IMR-90 (cell line): ENCODE measurements at regions not wholly inside any gene's neighbourhood (a gene's known extent, or its start where the extent isn't known, plus 50 kb on each side); places are given as distances from the start of the nearest gene placed in this dataset.

Source experiments
- ATAC-seq: fragments of 200-7000 bp; cut with Tn5 transposase; 2 replicates; pipeline ENCODE4 v1.9.1; 2020; ENCODE audit warnings: low read depth, mild to moderate bottlenecking, moderate library complexity
- BruUV-seq: library from RNA; stranded (reverse); fragments of 400-500 nt; replicated peaks from 2 replicates; lab custom pipeline; 2021; lab: Mats Ljungman, UMichigan
- CTCF ChIA-PET: fragments of 300-600 bp; formaldehyde crosslinking; extraction: SDS; loops from one replicate; lab custom pipeline; 2021; ENCODE audit warnings: antibody characterized with exemption; lab: Yijun Ruan, JAX
- POLR2A ChIA-PET: fragments of 300-600 bp; sonication (Branson Sonifier 250); formaldehyde crosslinking; loops from one replicate; lab custom pipeline; 2022; ENCODE audit warnings: antibody characterized with exemption; ENCODE audit not compliant: unreplicated experiment; lab: Charles Lee
- DNase-seq: peaks from one replicate; pipeline ENCODE4 v3.0.0; 2013
- H2AFZ ChIP-seq: replicated peaks from 2 replicates; pipeline ENCODE3; 2013; ENCODE audit warnings: low read length, mild to moderate bottlenecking; ENCODE audit not compliant: poor library complexity
- H2AK5ac ChIP-seq: 2 replicates; pipeline ENCODE4 v1.6.1; 2013; ENCODE audit warnings: low read depth, low read length, inconsistent platforms
- H2AK9ac ChIP-seq: replicated peaks from 2 replicates; pipeline ENCODE3; 2013; ENCODE audit warnings: mild to moderate bottlenecking, low read depth, low read length, moderate library complexity; ENCODE audit not compliant: poor library complexity
- H2BK120ac ChIP-seq: 2 replicates; pipeline ENCODE4 v1.6.1; 2013; ENCODE audit warnings: low read depth, low read length, inconsistent platforms
- H2BK15ac ChIP-seq: 3 replicates; pipeline ENCODE4 v1.6.1; 2013; ENCODE audit warnings: low read depth, low read length, inconsistent platforms
- H2BK20ac ChIP-seq: 2 replicates; pipeline ENCODE4 v1.6.1; 2013; ENCODE audit warnings: low read depth, mild to moderate bottlenecking, inconsistent platforms, low read length, moderate library complexity
- H2BK5ac ChIP-seq: 2 replicates; pipeline ENCODE4 v1.6.1; 2013; ENCODE audit warnings: mild to moderate bottlenecking, low read depth, low read length, inconsistent platforms; ENCODE audit not compliant: poor library complexity, severe bottlenecking
- H3K14ac ChIP-seq: replicated peaks from 2 replicates; pipeline ENCODE4 v1.6.1; 2013; ENCODE audit warnings: low read depth, low read length, inconsistent platforms
- H3K18ac ChIP-seq: 2 replicates; pipeline ENCODE4 v1.6.1; 2013; ENCODE audit warnings: low read depth, low read length, control low read depth
- H3K23ac ChIP-seq: 2 replicates; pipeline ENCODE4 v1.6.1; 2013; ENCODE audit warnings: low read depth, low read length, inconsistent platforms
- H3K27ac ChIP-seq: 2 replicates; pipeline ENCODE4 v1.5.1; 2013; ENCODE audit warnings: mild to moderate bottlenecking, control low read depth, low read length; ENCODE audit not compliant: insufficient read depth
- H3K27me3 ChIP-seq: 2 replicates; pipeline ENCODE4 v1.6.1; 2013; ENCODE audit warnings: low read length; ENCODE audit not compliant: control insufficient read depth, insufficient read depth
- H3K36me3 ChIP-seq: 2 replicates; pipeline ENCODE4 v1.6.1; 2013; ENCODE audit warnings: low read length, mixed read lengths; ENCODE audit not compliant: control insufficient read depth, insufficient read depth
- H3K4ac ChIP-seq: 2 replicates; pipeline ENCODE4 v1.6.1; 2013; ENCODE audit warnings: low read depth, low read length, inconsistent platforms
- H3K4me1 ChIP-seq: 2 replicates; pipeline ENCODE4 v1.6.1; 2013; ENCODE audit warnings: low read length, mixed read lengths; ENCODE audit not compliant: control insufficient read depth, insufficient read depth
- H3K4me2 ChIP-seq: 2 replicates; pipeline ENCODE4 v1.6.1; 2013; ENCODE audit warnings: low read depth, mild to moderate bottlenecking, control low read depth, low read length, moderate library complexity
- H3K4me3 ChIP-seq: 2 replicates; pipeline ENCODE4 v1.5.1; 2013; ENCODE audit warnings: low read depth, mild to moderate bottlenecking, control low read depth, low read length, moderate library complexity; ENCODE audit not compliant: insufficient read depth
- H3K56ac ChIP-seq: 2 replicates; pipeline ENCODE4 v1.6.1; 2013; ENCODE audit warnings: low read length, inconsistent platforms; ENCODE audit not compliant: insufficient read depth; ENCODE audit errors: extremely low read depth
- H3K79me1 ChIP-seq, 2 experiments: 2 replicates each; pipeline ENCODE4 v1.6.1; 2013; ENCODE audit warnings: low read length in 2 of 2, inconsistent platforms in 1 of 2, low read depth in 1 of 2
- H3K9ac ChIP-seq: 2 replicates; pipeline ENCODE4 v1.6.1; 2013; ENCODE audit warnings: low read depth, low read length, control low read depth
- H3K9me1 ChIP-seq: 2 replicates; pipeline ENCODE4 v1.6.1; 2013; ENCODE audit warnings: low read length, inconsistent platforms; ENCODE audit not compliant: insufficient read depth
- H3K9me3 ChIP-seq: 2 replicates; pipeline ENCODE4 v1.6.1; 2013; ENCODE audit warnings: low read length; ENCODE audit not compliant: control insufficient read depth, insufficient read depth
- H4K20me1 ChIP-seq: 2 replicates; pipeline ENCODE4 v1.6.1; 2013; ENCODE audit warnings: low read length, inconsistent platforms; ENCODE audit not compliant: insufficient read depth
- H4K5ac ChIP-seq: 2 replicates; pipeline ENCODE4 v1.6.1; 2013; ENCODE audit warnings: mild to moderate bottlenecking, low read depth, low read length, control low read depth
- H4K8ac ChIP-seq, 2 experiments: 2 replicates each; pipeline ENCODE4 v1.6.1; 2013; ENCODE audit warnings: low read depth in 2 of 2, low read length in 2 of 2, control low read depth in 1 of 2, inconsistent platforms in 1 of 2
- H4K91ac ChIP-seq: 2 replicates; pipeline ENCODE4 v1.6.1; 2013; ENCODE audit warnings: low read depth, low read length, inconsistent platforms; ENCODE audit not compliant: insufficient read depth
- BHLHE40 ChIP-seq: fragments of 150-350 bp; IDR thresholded peaks from 2 replicates; pipeline ENCODE4 v1.6.1; 2016; ENCODE audit warnings: mild to moderate bottlenecking, low read depth, low read length
- CEBPB ChIP-seq: IDR thresholded peaks from 2 replicates; pipeline ENCODE4 v1.6.1; 2012; ENCODE audit warnings: low read depth, low read length, improper control_type of control experiment
- CHD1 ChIP-seq: IDR thresholded peaks from 2 replicates; pipeline ENCODE4 v1.6.1; 2012; ENCODE audit warnings: low read depth, low read length, improper control_type of control experiment
- FOS ChIP-seq: fragments of 150-350 bp; IDR thresholded peaks from 2 replicates; pipeline ENCODE4 v1.6.1; 2016; ENCODE audit warnings: low read depth, low read length
- MAFK ChIP-seq: IDR thresholded peaks from 2 replicates; pipeline ENCODE4 v1.6.1; 2012; ENCODE audit warnings: low read depth, low read length, improper control_type of control experiment
- MAZ ChIP-seq: IDR thresholded peaks from 2 replicates; pipeline ENCODE4 v1.6.1; 2012; ENCODE audit warnings: low read depth, mild to moderate bottlenecking, low read length, improper control_type of control experiment, moderate library complexity, borderline replicate concordance
- MXI1 ChIP-seq: IDR thresholded peaks from 2 replicates; pipeline ENCODE4 v1.6.1; 2012; ENCODE audit warnings: low read depth, mild to moderate bottlenecking, low read length, moderate library complexity, borderline replicate concordance
- NFE2L2 ChIP-seq: fragments of 150-350 bp; IDR thresholded peaks from 2 replicates; pipeline ENCODE4 v1.6.1; 2016; ENCODE audit warnings: low read depth, mild to moderate bottlenecking, low read length
- POLR2A ChIP-seq: IDR thresholded peaks from 2 replicates; pipeline ENCODE4 v1.6.1; 2012; ENCODE audit warnings: mild to moderate bottlenecking, low read depth, low read length
- RAD21 ChIP-seq: IDR thresholded peaks from 2 replicates; pipeline ENCODE4 v1.6.1; 2012; ENCODE audit warnings: low read length, improper control_type of control experiment
- RCOR1 ChIP-seq: IDR thresholded peaks from 2 replicates; pipeline ENCODE4 v1.6.1; 2012; ENCODE audit warnings: mild to moderate bottlenecking, low read length, improper control_type of control experiment; ENCODE audit not compliant: insufficient replicate concordance
- RFX5 ChIP-seq: IDR thresholded peaks from 2 replicates; pipeline ENCODE4 v1.8.0; 2012; ENCODE audit warnings: low read depth, mild to moderate bottlenecking, low read length, moderate library complexity
- SMC3 ChIP-seq: fragments of 150-350 bp; IDR thresholded peaks from 2 replicates; pipeline ENCODE4 v1.6.1; 2016; ENCODE audit warnings: low read depth, mild to moderate bottlenecking, antibody characterized with exemption, low read length, moderate library complexity
- WGBS, 2 experiments: methylation state at CpG; one replicate each; pipeline versions ENCODE4 v1.1.5 to v1.1.7; 2013; ENCODE audit warnings: missing lambda C conversion rate in 2 of 2; ENCODE audit not compliant: insufficient read length in 1 of 2; ENCODE audit errors: extremely low coverage in 2 of 2; 5-methylcytosine and 5-hydroxymethylcytosine counted together
- dilution Hi-C: fragments of 300-500 bp; cut with HindIII; formaldehyde crosslinking; loops from one replicate; pipeline ENCODE4 v1.14.3; 2018; ENCODE audit warnings: low sequenced_read_pairs; ENCODE audit not compliant: unreplicated experiment
- in situ Hi-C: fragments of 300-500 bp; cut with MboI; formaldehyde crosslinking; loops from 3 replicates; pipeline ENCODE4 v1.14.3; 2019; ENCODE audit warnings: low sequenced_read_pairs, inconsistent platforms, mixed read lengths
- intact Hi-C: fragments of 100-400 bp; cut with micrococcal nuclease; formaldehyde crosslinking; loops from 2 replicates; pipeline ENCODE4 v1.10.0; 2022
- TF ChIP-seq, protein P1 (sequence below): fragments of 150-350 bp; IDR thresholded peaks from 2 replicates; pipeline ENCODE4 v1.6.1; 2017; ENCODE audit warnings: mild to moderate bottlenecking, antibody characterized with exemption, low read length, low read depth
- TF ChIP-seq, protein P2 (sequence below): fragments of 150-350 bp; IDR thresholded peaks from 2 replicates; pipeline ENCODE4 v1.6.1; 2016; ENCODE audit warnings: low read depth, mild to moderate bottlenecking, low read length, moderate library complexity, borderline replicate concordance
- TF ChIP-seq, protein P3 (sequence below): conservative IDR thresholded peaks from 2 replicates; pipeline ENCODE4 v1.5.1; 2012; ENCODE audit warnings: mild to moderate bottlenecking, low read depth, low read length, improper control_type of control experiment

DNA sequence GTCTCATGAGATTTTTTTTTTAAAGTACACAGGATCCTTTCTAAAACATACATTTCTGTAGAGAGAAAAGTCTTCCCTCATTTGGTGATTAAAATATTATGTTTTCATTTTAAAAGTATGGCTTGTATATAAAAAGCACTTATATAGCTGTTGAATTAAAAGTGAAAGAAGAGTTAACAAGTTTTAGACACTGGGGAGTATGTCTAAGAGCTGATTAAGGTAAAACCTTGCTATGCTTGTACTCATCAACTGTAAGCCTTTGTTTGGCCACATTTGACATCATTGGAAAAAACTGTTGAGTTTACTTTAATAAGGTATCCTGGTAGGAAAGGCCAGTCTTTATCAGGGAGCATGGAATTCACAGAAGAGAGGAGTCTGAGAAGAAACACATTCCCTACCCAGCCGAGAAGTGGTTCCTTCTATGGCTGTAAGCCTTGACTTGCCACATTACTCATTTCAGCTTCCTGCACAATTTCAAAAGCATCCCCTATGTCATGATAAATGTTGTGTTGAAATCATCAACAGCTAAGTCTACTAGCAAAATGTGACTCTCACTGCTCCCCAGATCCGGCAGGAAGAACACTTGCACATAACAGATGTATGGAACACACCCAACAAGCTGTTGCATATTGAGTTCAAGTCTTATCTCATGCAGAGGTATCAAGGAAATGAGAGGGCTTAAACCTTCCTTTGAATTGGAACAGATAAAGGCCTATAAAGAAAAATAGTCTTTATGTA, 171.8 kb upstream of the CDK1 start:
- Histone ChIP-seq H2BK15ac (no peak overlapping the region), H4K20me1 (no peaks in the 10 kb centered on the region), H3K23ac (no peak overlapping the region), H3K4me3 (no peak overlapping the region), H3K4me2 (no peak overlapping the region), H3K9ac (no peak overlapping the region), H2AK9ac (no peak overlapping the region), H3K79me1 (no peaks in the 10 kb centered on the region), H3K4ac (no peak overlapping the region), H3K36me3 (no peaks in the 10 kb centered on the region), H3K27ac (no peak overlapping the region), H2AFZ (no peak overlapping the region), H2BK120ac (no peak overlapping the region), H2AK5ac (no peak overlapping the region), H4K91ac (no peak overlapping the region), H3K14ac (no peak overlapping the region), H2BK5ac (no peak overlapping the region), H4K5ac (no peak overlapping the region), H3K56ac (no peak overlapping the region), H3K18ac (no peak overlapping the region), H3K4me1 (no peaks in the 10 kb centered on the region), H3K27me3 (peaks cover 2% of the 10 kb centered on the region), H4K8ac (no peak overlapping the region), H3K9me1 (no peaks in the 10 kb centered on the region), H2BK20ac (no peak overlapping the region), H3K9me3 (no peaks in the 10 kb centered on the region)
- ATAC-seq (peak; percentile 48), DNase-seq (peak; percentile 59)
- CTCF ChIA-PET = interaction anchor here (0.6 to 1.2 kb wide), 4 partner anchors 9 to 1432 kb away, joined by 3 to 6 read pairs (median 3); no protein-coding TSS in a partner anchor
- in situ Hi-C loops = no loop called here
- TF ChIP-seq RFX5 = no peak
- TF ChIP-seq MAZ = no peak
- TF ChIP-seq FOS = no peak
- TF ChIP-seq SMC3 = no peak
- no peak for TF ChIP-seq MXI1
- no peak for TF ChIP-seq MAFK
- TF ChIP-seq RAD21 = no peak
- TF ChIP-seq RCOR1 = no peak
- TF ChIP-seq POLR2A = no peak
- TF ChIP-seq BHLHE40 = no peak
- no peak for TF ChIP-seq CEBPB
- TF ChIP-seq, protein P1, sequence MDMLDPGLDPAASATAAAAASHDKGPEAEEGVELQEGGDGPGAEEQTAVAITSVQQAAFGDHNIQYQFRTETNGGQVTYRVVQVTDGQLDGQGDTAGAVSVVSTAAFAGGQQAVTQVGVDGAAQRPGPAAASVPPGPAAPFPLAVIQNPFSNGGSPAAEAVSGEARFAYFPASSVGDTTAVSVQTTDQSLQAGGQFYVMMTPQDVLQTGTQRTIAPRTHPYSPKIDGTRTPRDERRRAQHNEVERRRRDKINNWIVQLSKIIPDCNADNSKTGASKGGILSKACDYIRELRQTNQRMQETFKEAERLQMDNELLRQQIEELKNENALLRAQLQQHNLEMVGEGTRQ = no peak
- TF ChIP-seq, protein P2, sequence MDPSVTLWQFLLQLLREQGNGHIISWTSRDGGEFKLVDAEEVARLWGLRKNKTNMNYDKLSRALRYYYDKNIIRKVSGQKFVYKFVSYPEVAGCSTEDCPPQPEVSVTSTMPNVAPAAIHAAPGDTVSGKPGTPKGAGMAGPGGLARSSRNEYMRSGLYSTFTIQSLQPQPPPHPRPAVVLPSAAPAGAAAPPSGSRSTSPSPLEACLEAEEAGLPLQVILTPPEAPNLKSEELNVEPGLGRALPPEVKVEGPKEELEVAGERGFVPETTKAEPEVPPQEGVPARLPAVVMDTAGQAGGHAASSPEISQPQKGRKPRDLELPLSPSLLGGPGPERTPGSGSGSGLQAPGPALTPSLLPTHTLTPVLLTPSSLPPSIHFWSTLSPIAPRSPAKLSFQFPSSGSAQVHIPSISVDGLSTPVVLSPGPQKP = no peak
- TF ChIP-seq CHD1 = no peak
- TF ChIP-seq, protein P3, sequence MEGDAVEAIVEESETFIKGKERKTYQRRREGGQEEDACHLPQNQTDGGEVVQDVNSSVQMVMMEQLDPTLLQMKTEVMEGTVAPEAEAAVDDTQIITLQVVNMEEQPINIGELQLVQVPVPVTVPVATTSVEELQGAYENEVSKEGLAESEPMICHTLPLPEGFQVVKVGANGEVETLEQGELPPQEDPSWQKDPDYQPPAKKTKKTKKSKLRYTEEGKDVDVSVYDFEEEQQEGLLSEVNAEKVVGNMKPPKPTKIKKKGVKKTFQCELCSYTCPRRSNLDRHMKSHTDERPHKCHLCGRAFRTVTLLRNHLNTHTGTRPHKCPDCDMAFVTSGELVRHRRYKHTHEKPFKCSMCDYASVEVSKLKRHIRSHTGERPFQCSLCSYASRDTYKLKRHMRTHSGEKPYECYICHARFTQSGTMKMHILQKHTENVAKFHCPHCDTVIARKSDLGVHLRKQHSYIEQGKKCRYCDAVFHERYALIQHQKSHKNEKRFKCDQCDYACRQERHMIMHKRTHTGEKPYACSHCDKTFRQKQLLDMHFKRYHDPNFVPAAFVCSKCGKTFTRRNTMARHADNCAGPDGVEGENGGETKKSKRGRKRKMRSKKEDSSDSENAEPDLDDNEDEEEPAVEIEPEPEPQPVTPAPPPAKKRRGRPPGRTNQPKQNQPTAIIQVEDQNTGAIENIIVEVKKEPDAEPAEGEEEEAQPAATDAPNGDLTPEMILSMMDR = no peak
- no peak for TF ChIP-seq NFE2L2
- POLR2A ChIA-PET = no interaction called here
- dilution Hi-C loops = no loop called here
- no CpG with 5 or more reads among the region's 2 CpGs for WGBS, 2 experiments
- no TSS peak for BruUV-seq
- intact Hi-C loops = no loop called here
